ENCODE measurements at regions not wholly inside any gene's neighbourhood (a gene's known extent, or its start where the extent isn't known, plus 50 kb on each side); places are given as distances from the start of the nearest gene placed in this dataset.

- Mint-ChIP-seq H3K4me1 (peaks cover 7% of the 10 kb centered on the region), H3K9me3 (no peaks in the 10 kb centered on the region), H3K27ac (no peak overlapping the region), H3K4me3 (no peak overlapping the region), H3K36me3 (ENCODE audit: low read depth) (no peaks in the 10 kb centered on the region), H3K27me3 (no peaks in the 10 kb centered on the region)
- DNase-seq: no peak
- no peak for ATAC-seq
These were observed 98.8 kb upstream of the COX10 start for GRCh38 chr17:13970531-13970930.

DNA sequence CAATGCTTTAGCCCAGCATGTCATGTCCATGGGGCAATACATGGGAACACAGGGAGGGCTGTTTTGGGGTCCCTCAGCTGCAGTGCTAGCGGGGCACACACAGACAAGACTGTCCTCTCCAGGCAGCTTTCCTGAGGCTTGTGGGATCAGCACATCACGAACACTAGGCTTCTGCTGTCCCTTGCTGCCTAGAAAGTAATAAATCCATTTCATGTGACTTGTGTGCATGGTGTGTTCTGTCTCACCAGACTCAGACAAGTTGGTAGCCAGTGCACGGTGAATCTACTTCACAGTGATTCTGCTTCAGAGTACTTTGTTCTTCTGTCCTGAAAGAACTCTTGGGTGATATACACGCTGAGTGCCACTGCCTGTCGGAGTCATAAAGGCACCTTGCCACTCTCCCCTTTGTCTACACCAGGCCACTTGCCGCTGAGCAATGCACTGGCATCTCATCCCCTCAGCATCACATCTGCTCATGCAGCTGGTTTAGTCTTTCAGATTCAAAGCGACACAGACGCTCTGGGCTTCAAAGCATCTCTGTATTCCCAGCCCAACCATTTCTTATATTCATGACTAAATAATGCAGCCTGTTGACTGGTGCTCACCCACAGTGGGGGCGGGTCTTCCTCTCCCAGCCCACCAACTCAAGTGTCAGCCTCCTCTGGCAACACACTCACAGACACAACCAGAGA, 95.2 kb upstream of the COX10 start:
- H3K27ac Mint-ChIP-seq: no peak overlapping the region
- H3K27me3 Mint-ChIP-seq: no peaks in the 10 kb centered on the region
- no peak for DNase-seq
- H3K4me1 Mint-ChIP-seq: peaks cover 7% of the 10 kb centered on the region
- no peak for ATAC-seq
- no peak overlapping the region for H3K4me3 Mint-ChIP-seq
- peaks cover 3% of the 10 kb centered on the region for H3K9me3 Mint-ChIP-seq
- H3K36me3 Mint-ChIP-seq (ENCODE audit: low read depth): peaks cover 2% of the 10 kb centered on the region

GRCh38 chr17:13977837-13978236, 91.5 kb upstream of the COX10 start:
- no peak for ATAC-seq

DNA sequence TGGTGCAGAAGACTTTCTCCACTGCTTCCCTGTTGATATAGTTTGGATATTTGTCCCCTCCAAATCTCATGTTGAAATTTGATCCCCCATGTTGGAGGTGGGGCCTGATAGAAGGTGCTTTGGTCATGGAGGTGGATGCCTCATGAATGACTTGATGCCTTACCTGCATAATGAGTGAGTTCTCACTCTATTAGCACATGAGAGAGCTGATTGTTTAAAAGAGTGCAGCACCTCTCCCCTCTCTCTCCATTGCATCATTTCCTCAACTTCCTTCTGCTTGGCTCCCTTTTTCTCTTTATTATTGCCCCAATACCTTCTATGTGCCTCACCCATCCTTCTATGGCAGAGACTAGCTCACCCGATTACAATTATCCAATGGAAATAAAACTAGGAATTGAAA, 90.8 kb upstream of the COX10 start:
- peaks cover 9% of the 10 kb centered on the region for H3K36me3 Mint-ChIP-seq (ENCODE audit: low read depth)
- ATAC-seq: no peak
- H3K27me3 Mint-ChIP-seq: no peaks in the 10 kb centered on the region
- peaks cover 4% of the 10 kb centered on the region for H3K9me3 Mint-ChIP-seq
- DNase-seq: no peak
- H3K4me3 Mint-ChIP-seq: no peak overlapping the region
- no peak overlapping the region for H3K27ac Mint-ChIP-seq
- H3K4me1 Mint-ChIP-seq: no peaks in the 10 kb centered on the region

More at GRCh38 chr17:13977837-13978236, 91.5 kb upstream of the COX10 start:
- peaks cover 4% of the 10 kb centered on the region for H3K9me3 Mint-ChIP-seq
- H3K4me3 Mint-ChIP-seq: no peak overlapping the region
- no peak for DNase-seq
- H3K36me3 Mint-ChIP-seq (ENCODE audit: low read depth): peaks cover 9% of the 10 kb centered on the region
- no peaks in the 10 kb centered on the region for H3K27me3 Mint-ChIP-seq
- no peak overlapping the region for H3K27ac Mint-ChIP-seq
- H3K4me1 Mint-ChIP-seq: no peaks in the 10 kb centered on the region

- DNase-seq: no peak
- H3K36me3 Mint-ChIP-seq (ENCODE audit: low read depth): peaks cover 7% of the 10 kb centered on the region
These were observed 87.4 kb upstream of the COX10 start for GRCh38 chr17:13981881-13982280.

GRCh38 chr17:13984956-13985355, 84.3 kb upstream of the COX10 start:
- H3K4me1 Mint-ChIP-seq: no peaks in the 10 kb centered on the region
- H3K27ac Mint-ChIP-seq: no peak overlapping the region
- ATAC-seq (no peak), DNase-seq (no peak)
- H3K4me3 Mint-ChIP-seq: no peak overlapping the region
- H3K9me3 Mint-ChIP-seq: no peaks in the 10 kb centered on the region
- no peaks in the 10 kb centered on the region for H3K27me3 Mint-ChIP-seq
- H3K36me3 Mint-ChIP-seq (ENCODE audit: low read depth): peaks cover 7% of the 10 kb centered on the region

More at GRCh38 chr17:13981881-13982280, 87.4 kb upstream of the COX10 start:
- Mint-ChIP-seq H3K4me3 (no peak overlapping the region), H3K9me3 (peaks cover 4% of the 10 kb centered on the region), H3K4me1 (no peaks in the 10 kb centered on the region), H3K27ac (no peak overlapping the region), H3K27me3 (no peaks in the 10 kb centered on the region)
- ATAC-seq: no peak

DNA sequence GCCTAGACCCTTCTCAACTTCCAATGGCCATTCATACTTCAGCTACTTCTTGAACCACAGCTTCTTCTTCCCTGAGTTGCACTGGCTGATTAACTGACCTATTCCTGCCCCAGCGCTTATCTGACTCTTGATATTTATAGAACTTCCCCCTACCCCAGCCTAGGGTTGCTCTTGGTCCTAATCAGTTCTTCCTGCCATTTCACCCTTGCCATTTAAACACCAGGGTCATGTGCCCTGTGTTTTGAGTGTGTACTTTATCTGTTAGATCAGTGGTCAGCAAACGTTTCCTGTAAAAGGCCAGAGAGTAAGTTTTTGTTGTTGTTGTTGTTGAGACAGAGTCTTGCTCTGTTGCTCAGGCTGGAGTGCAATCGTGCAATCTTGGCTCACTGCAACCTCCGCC, 82.4 kb upstream of the COX10 start:
- H3K36me3 Mint-ChIP-seq (ENCODE audit: low read depth): no peaks in the 10 kb centered on the region
- ATAC-seq (no peak), DNase-seq (no peak)
- H3K27ac Mint-ChIP-seq: no peak overlapping the region
- H3K27me3 Mint-ChIP-seq: no peaks in the 10 kb centered on the region
- H3K4me3 Mint-ChIP-seq: no peak overlapping the region
- no peaks in the 10 kb centered on the region for H3K9me3 Mint-ChIP-seq
- no peaks in the 10 kb centered on the region for H3K4me1 Mint-ChIP-seq

DNA sequence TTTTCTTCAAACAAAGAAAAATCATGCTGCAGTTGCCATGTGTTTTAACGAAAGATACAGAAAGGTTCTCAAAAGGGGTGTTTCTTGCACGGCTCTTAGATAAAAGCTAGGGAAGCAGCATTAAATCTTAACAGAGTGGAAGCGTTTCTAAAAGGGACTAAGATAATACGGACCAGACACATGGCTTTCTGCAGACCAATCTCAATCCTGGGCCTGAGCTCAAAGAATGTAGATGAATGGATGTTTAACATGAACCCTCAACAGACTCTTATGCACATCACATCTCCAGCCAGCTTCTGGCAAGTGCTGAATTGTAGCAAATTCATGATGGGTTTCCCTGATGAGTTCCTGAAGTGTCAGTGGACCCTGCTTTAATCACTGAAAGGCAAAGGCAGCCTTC, 80.2 kb upstream of the COX10 start:
- Mint-ChIP-seq H3K9me3 (no peaks in the 10 kb centered on the region), H3K27ac (no peak overlapping the region), H3K4me1 (no peaks in the 10 kb centered on the region), H3K4me3 (no peak overlapping the region), H3K36me3 (ENCODE audit: low read depth) (no peaks in the 10 kb centered on the region), H3K27me3 (no peaks in the 10 kb centered on the region)
- ATAC-seq (no peak), DNase-seq (no peak)

GRCh38 chr17:13993106-13993505, 76.2 kb upstream of the COX10 start:
- H3K9me3 Mint-ChIP-seq: no peaks in the 10 kb centered on the region
- DNase-seq (no peak), ATAC-seq (no peak)
- H3K27me3 Mint-ChIP-seq: no peaks in the 10 kb centered on the region
- no peak overlapping the region for H3K27ac Mint-ChIP-seq
- no peaks in the 10 kb centered on the region for H3K4me1 Mint-ChIP-seq
- H3K36me3 Mint-ChIP-seq (ENCODE audit: low read depth): no peaks in the 10 kb centered on the region
- no peak overlapping the region for H3K4me3 Mint-ChIP-seq

GRCh38 chr17:13994050-13994449, 75.3 kb upstream of the COX10 start:
- Mint-ChIP-seq H3K36me3 (ENCODE audit: low read depth) (no peaks in the 10 kb centered on the region), H3K9me3 (no peaks in the 10 kb centered on the region), H3K27me3 (no peaks in the 10 kb centered on the region), H3K4me1 (no peaks in the 10 kb centered on the region), H3K27ac (no peak overlapping the region), H3K4me3 (no peak overlapping the region)
- no peak for ATAC-seq
- no peak for DNase-seq

GRCh38 chr17:13995856-13996271, 73.4 kb upstream of the COX10 start:
- H3K27me3 Mint-ChIP-seq: no peaks in the 10 kb centered on the region
- H3K36me3 Mint-ChIP-seq (ENCODE audit: low read depth): peaks cover 5% of the 10 kb centered on the region
- no peak for DNase-seq
- H3K4me1 Mint-ChIP-seq: no peaks in the 10 kb centered on the region
- no peak overlapping the region for H3K27ac Mint-ChIP-seq
- H3K9me3 Mint-ChIP-seq: no peaks in the 10 kb centered on the region
- no peak overlapping the region for H3K4me3 Mint-ChIP-seq
- ATAC-seq: no peak

GRCh38 chr17:13996276-13996675, 73.0 kb upstream of the COX10 start:
- ATAC-seq (no peak), DNase-seq (no peak)
- Mint-ChIP-seq H3K9me3 (no peaks in the 10 kb centered on the region), H3K36me3 (ENCODE audit: low read depth) (peaks cover 5% of the 10 kb centered on the region), H3K4me3 (no peak overlapping the region), H3K27me3 (no peaks in the 10 kb centered on the region), H3K27ac (no peak overlapping the region), H3K4me1 (no peaks in the 10 kb centered on the region)

GRCh38 chr17:13996748-13997147, 72.6 kb upstream of the COX10 start:
- H3K36me3 Mint-ChIP-seq (ENCODE audit: low read depth): peaks cover 5% of the 10 kb centered on the region
- H3K27me3 Mint-ChIP-seq: no peaks in the 10 kb centered on the region
- no peaks in the 10 kb centered on the region for H3K9me3 Mint-ChIP-seq
- ATAC-seq (no peak), DNase-seq (no peak)
- H3K4me3 Mint-ChIP-seq: no peak overlapping the region
- no peak overlapping the region for H3K27ac Mint-ChIP-seq
- no peaks in the 10 kb centered on the region for H3K4me1 Mint-ChIP-seq

DNA sequence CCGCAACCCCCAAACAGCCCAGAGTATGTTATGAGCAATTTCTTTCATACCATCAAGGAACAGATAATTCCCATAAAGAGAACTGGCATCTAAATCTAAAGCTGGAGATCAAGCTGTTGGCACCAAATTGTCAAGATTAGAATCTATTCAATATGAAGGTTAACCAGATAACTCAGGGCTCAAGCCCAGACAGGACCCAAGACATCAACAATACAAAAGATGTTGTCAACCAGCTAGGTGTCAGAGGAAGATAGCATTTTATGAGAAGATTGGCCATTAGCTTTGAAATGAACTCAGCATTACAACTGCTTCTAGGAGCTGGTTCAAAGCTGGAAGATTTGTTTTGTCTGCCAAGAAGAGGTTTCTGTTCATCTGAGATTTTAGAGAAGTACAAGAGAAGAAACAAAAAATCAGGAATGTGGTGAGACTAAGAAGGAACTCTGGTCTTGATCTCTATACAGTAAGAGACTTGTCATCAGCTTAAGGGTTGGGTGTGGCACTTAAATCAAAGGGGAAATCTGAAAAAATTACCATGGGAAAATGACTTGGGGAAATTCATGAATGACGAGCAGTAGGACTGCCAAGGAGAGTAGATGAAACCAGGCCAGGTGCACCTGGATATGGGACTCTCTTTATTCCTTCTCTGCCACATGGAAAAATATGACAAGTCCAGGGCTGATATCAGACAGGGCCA, 64.2 kb upstream of the COX10 start:
- Mint-ChIP-seq H3K4me1 (no peaks in the 10 kb centered on the region), H3K27ac (no peak overlapping the region), H3K27me3 (no peaks in the 10 kb centered on the region), H3K9me3 (no peaks in the 10 kb centered on the region), H3K4me3 (no peak overlapping the region), H3K36me3 (ENCODE audit: low read depth) (peaks cover 6% of the 10 kb centered on the region)
- ATAC-seq: no peak
- DNase-seq: no peak

DNA sequence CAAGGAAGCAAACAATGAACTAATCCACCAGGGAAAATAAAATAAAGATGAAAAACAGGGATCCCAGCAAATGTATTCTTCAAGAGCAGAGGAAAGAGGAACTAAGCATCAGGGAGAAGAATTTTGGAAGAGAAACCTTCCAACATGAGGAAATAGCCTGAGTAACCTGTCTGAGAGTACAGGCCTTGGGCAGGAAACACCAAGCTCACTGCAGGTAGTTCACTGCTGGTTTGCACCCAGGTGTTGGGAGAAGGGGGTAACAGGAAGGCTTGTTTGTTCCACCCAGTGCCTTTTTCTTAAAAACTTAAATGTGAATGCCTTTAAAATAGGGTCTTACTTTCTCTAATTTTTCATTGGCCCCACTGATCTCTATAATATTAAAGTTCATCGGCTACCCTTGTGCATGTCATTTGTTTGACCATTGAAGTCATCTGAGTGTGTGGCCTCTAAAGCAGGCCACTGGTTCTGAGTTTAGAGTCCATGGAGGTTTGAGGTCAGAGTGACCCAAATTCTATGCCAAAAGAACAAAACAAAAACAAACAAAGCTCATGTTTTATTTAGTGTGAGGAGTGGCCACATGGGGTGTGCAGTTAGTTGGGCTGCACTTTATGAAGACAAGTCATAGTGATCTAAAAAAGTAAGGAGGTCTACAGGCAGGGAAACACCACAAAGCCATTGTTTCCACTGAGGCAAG, 62.9 kb upstream of the COX10 start:
- Mint-ChIP-seq H3K27ac (no peak overlapping the region), H3K4me1 (no peaks in the 10 kb centered on the region), H3K27me3 (no peaks in the 10 kb centered on the region), H3K4me3 (no peak overlapping the region), H3K9me3 (no peaks in the 10 kb centered on the region), H3K36me3 (ENCODE audit: low read depth) (peaks cover 4% of the 10 kb centered on the region)
- DNase-seq: no peak
- ATAC-seq: no peak

Measured in activated naive CD8-positive, alpha-beta T cell treated with anti-CD3 and anti-CD28 coated beads, Interleukin-2, amount 50 U/mL, for 24 hours (primary cell).